Upper lobe of left lung (tissue), 4 donors: ENCODE measurements at regions not wholly inside any gene's neighbourhood (a gene's known extent, or its start where the extent isn't known, plus 50 kb on each side); places are given as distances from the start of the nearest gene placed in this dataset.

ENCODE experiments used
- CTCF ChIP-seq, 6 experiments: fragments of 450-650 bp in 4 of 6; fragments of 200-600 bp in 2 of 6; sonication (generic) in 2 of 6; IDR thresholded peaks; one replicate each; pipeline ENCODE4 v1.5.1; 2016 to 2019; ENCODE audit warnings: antibody characterized with exemption in 6 of 6
- POLR2A ChIP-seq, 4 donors: fragments of 450-650 bp; IDR thresholded peaks; one replicate each; pipeline ENCODE4 v1.5.1; 2016 to 2017; ENCODE audit warnings: antibody characterized with exemption in 4 of 4, mild to moderate bottlenecking in 2 of 4
- POLR2AphosphoS5 ChIP-seq, 2 donors: sonication (generic); formaldehyde crosslinking; IDR thresholded peaks; one replicate each; pipeline ENCODE4 v1.5.1; 2017; ENCODE audit warnings: antibody characterized with exemption in 2 of 2

DNA sequence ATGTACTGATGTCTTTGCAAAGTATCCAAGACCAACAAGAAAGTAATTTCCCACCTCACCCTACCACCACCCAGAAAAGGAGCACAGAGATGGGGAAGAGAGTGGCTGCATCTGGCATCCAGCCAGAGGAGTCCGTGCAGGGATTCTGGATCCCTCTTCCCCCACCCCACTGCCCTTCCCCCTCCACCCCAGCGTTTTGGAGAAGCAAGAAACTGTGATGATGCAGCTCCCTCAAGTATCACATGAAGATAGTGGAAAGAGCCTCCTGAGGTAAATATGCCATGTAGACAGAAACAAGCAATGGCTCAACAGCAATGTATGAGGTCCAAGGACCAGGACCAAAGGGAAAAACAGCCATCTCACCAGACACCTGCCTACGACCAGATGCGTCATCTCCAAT, 153.8 kb downstream of the DEPDC1B start:
- no peak for TF ChIP-seq POLR2A (IDR thresholded peaks at IDR 0.05)
- no peak for TF ChIP-seq CTCF (IDR thresholded peaks at IDR 0.05)
- no peak for TF ChIP-seq POLR2AphosphoS5 (IDR thresholded peaks at IDR 0.05)
